ENCODE measurements at regions not wholly inside any gene's neighbourhood (a gene's known extent, or its start where the extent isn't known, plus 50 kb on each side); places are given as distances from the start of the nearest gene placed in this dataset.

DNA sequence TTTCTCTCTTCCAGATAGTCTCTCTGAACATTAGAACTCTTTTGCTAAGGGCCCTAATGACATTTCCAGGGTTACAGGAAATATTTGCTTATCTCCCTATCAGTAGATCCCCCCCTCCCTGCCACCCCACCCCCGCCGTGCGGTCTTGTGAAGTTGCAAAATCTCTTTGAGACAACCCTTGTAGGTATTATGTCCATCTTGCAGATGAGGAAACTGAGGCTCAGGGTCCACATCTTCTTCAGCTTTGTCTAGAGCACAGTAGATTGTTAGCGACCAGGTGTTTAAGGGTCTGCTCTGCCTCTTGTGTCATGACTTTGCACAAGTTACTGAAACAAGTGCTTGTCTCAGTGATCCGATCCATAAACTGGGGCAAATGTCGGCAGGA is 65.8 kb upstream of the GATA6 start:
- Histone ChIP-seq H3K4me1 (ENCODE audit: control insufficient read depth, extremely low read depth, insufficient read depth, low read length) (no peaks in the 10 kb centered on the region), H3K27ac (ENCODE audit: control insufficient read depth, insufficient read depth, low read length) (no peak overlapping the region), H3K4me2 (ENCODE audit: control insufficient read depth, extremely low read depth, insufficient read depth, low read depth, low read length) (no peak overlapping the region), H3K9me1 (ENCODE audit: control insufficient read depth, extremely low read depth, insufficient read depth, low read length) (no peaks in the 10 kb centered on the region), H4K20me1 (ENCODE audit: control insufficient read depth, extremely low read depth, insufficient read depth, low read length) (no peaks in the 10 kb centered on the region), H3K9me3 (ENCODE audit: control insufficient read depth, low read depth, low read length) (no peaks in the 10 kb centered on the region), H3K36me3 (ENCODE audit: control insufficient read depth in 2 of 2, extremely low read depth in 1 of 2, insufficient read depth in 2 of 2, low read length in 2 of 2) (no peaks in the 10 kb centered on the region), H3K79me2 (ENCODE audit: control insufficient read depth, insufficient read depth, low read length) (no peaks in the 10 kb centered on the region), H3K27me3 (ENCODE audit: control insufficient read depth, extremely low read depth, insufficient read depth, low read length) (no peaks in the 10 kb centered on the region), H2AFZ (ENCODE audit: control insufficient read depth, low read length) (no peak overlapping the region), H3K4me3 (ENCODE audit: control insufficient read depth in 2 of 3, extremely low read depth in 1 of 3, insufficient read depth in 2 of 3, low read depth in 1 of 3, low read length in 3 of 3) (no peak overlapping the region), H3K9ac (ENCODE audit: control insufficient read depth, extremely low read depth, insufficient read depth, low read length) (no peak overlapping the region)
- dilution Hi-C loops (cut with MboI; ENCODE audit: extremely low pct_ligation_motif_present, low sequenced_read_pairs) = no loop called here
- FAIRE-seq (no peak), DNase-seq (ENCODE audit: low read depth, low spot score) (no peak)
- TF ChIP-seq EZH2 (IDR thresholded peaks at IDR 0.05; ENCODE audit: low read length) = no peak

DNA sequence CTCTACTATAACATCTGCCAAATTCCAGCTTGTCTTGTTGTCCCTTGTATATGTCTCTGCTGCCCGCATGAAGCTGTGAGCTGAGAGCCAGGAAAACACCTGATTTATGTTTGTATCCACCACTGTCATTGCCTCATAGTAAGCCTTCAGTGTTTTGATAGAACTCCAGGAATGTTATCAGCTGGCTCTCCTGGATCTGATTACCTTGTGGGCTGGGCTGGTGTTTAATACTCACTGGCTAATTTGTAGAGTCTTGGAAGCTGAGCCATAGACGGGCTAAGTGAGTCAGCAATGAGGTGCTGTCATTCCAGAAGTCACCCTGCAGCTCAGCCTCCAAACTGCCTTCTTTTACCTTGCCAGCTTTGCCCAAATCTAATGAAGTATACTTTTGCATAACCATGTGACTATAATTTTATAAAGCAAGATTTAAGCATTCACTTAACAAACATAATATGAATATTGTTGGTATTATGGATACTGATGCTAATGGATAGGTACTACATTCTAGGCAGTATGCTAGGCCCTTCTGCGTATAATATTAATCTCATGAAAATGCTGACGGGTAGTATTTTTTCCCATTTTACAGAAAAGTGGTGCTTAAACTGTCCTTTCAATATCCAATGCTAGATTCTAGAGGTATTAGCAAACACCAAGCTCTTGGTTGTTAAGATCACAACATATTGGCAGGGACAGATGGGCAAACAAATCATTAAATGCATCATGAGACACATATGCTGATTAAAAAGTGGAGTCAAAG is 62.7 kb upstream of the GATA6 start:
- Histone ChIP-seq H3K79me2 (ENCODE audit: control insufficient read depth, insufficient read depth, low read length) (no peaks in the 10 kb centered on the region), H3K27me3 (ENCODE audit: control insufficient read depth, extremely low read depth, insufficient read depth, low read length) (no peaks in the 10 kb centered on the region), H3K9me1 (ENCODE audit: control insufficient read depth, extremely low read depth, insufficient read depth, low read length) (no peaks in the 10 kb centered on the region), H3K4me2 (ENCODE audit: control insufficient read depth, extremely low read depth, insufficient read depth, low read depth, low read length) (no peak overlapping the region), H3K9ac (ENCODE audit: control insufficient read depth, extremely low read depth, insufficient read depth, low read length) (no peak overlapping the region), H4K20me1 (ENCODE audit: control insufficient read depth, extremely low read depth, insufficient read depth, low read length) (no peaks in the 10 kb centered on the region), H2AFZ (ENCODE audit: control insufficient read depth, low read length) (no peak overlapping the region), H3K27ac (ENCODE audit: control insufficient read depth, insufficient read depth, low read length) (no peak overlapping the region), H3K36me3 (ENCODE audit: control insufficient read depth in 2 of 2, extremely low read depth in 1 of 2, insufficient read depth in 2 of 2, low read length in 2 of 2) (no peaks in the 10 kb centered on the region), H3K4me3 (ENCODE audit: control insufficient read depth in 2 of 3, extremely low read depth in 1 of 3, insufficient read depth in 2 of 3, low read depth in 1 of 3, low read length in 3 of 3) (no peak overlapping the region), H3K9me3 (ENCODE audit: control insufficient read depth, low read depth, low read length) (no peaks in the 10 kb centered on the region), H3K4me1 (ENCODE audit: control insufficient read depth, extremely low read depth, insufficient read depth, low read length) (no peaks in the 10 kb centered on the region)
- dilution Hi-C loops (cut with MboI; ENCODE audit: extremely low pct_ligation_motif_present, low sequenced_read_pairs) = no loop called here
- DNase-seq (ENCODE audit: low read depth, low spot score) (no peak), FAIRE-seq (no peak)
- TF ChIP-seq EZH2 (IDR thresholded peaks at IDR 0.05; ENCODE audit: low read length) = no peak
- TF ChIP-seq, protein P1, sequence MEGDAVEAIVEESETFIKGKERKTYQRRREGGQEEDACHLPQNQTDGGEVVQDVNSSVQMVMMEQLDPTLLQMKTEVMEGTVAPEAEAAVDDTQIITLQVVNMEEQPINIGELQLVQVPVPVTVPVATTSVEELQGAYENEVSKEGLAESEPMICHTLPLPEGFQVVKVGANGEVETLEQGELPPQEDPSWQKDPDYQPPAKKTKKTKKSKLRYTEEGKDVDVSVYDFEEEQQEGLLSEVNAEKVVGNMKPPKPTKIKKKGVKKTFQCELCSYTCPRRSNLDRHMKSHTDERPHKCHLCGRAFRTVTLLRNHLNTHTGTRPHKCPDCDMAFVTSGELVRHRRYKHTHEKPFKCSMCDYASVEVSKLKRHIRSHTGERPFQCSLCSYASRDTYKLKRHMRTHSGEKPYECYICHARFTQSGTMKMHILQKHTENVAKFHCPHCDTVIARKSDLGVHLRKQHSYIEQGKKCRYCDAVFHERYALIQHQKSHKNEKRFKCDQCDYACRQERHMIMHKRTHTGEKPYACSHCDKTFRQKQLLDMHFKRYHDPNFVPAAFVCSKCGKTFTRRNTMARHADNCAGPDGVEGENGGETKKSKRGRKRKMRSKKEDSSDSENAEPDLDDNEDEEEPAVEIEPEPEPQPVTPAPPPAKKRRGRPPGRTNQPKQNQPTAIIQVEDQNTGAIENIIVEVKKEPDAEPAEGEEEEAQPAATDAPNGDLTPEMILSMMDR (optimal IDR thresholded peaks at IDR 0.05 in 1 of 3, IDR thresholded peaks at IDR 0.05 in 1 of 3, conservative IDR thresholded peaks at IDR 0.05 in 1 of 3; ENCODE audit: extremely low read depth in 1 of 3, insufficient read depth in 2 of 3, low read length in 3 of 3) = no peak

- Histone ChIP-seq H3K79me2 (ENCODE audit: control insufficient read depth, insufficient read depth, low read length) (no peaks in the 10 kb centered on the region), H3K27ac (ENCODE audit: control insufficient read depth, insufficient read depth, low read length) (no peak overlapping the region), H3K36me3 (ENCODE audit: control insufficient read depth in 2 of 2, extremely low read depth in 1 of 2, insufficient read depth in 2 of 2, low read length in 2 of 2) (no peaks in the 10 kb centered on the region), H3K9ac (ENCODE audit: control insufficient read depth, extremely low read depth, insufficient read depth, low read length) (no peak overlapping the region), H4K20me1 (ENCODE audit: control insufficient read depth, extremely low read depth, insufficient read depth, low read length) (no peaks in the 10 kb centered on the region), H3K4me2 (ENCODE audit: control insufficient read depth, extremely low read depth, insufficient read depth, low read depth, low read length) (no peak overlapping the region), H3K4me1 (ENCODE audit: control insufficient read depth, extremely low read depth, insufficient read depth, low read length) (no peaks in the 10 kb centered on the region), H3K9me3 (ENCODE audit: control insufficient read depth, low read depth, low read length) (no peaks in the 10 kb centered on the region), H3K4me3 (ENCODE audit: control insufficient read depth in 2 of 3, extremely low read depth in 1 of 3, insufficient read depth in 2 of 3, low read depth in 1 of 3, low read length in 3 of 3) (no peak overlapping the region), H3K27me3 (ENCODE audit: control insufficient read depth, extremely low read depth, insufficient read depth, low read length) (no peaks in the 10 kb centered on the region), H3K9me1 (ENCODE audit: control insufficient read depth, extremely low read depth, insufficient read depth, low read length) (no peaks in the 10 kb centered on the region), H2AFZ (ENCODE audit: control insufficient read depth, low read length) (no peak overlapping the region)
- dilution Hi-C loops (cut with MboI; ENCODE audit: extremely low pct_ligation_motif_present, low sequenced_read_pairs) = no loop called here
- DNase-seq (ENCODE audit: low read depth, low spot score) (no peak), FAIRE-seq (no peak)
- no peak for TF ChIP-seq EZH2 (IDR thresholded peaks at IDR 0.05; ENCODE audit: low read length)
- TF ChIP-seq, protein P1 (optimal IDR thresholded peaks at IDR 0.05 in 1 of 3, IDR thresholded peaks at IDR 0.05 in 1 of 3, conservative IDR thresholded peaks at IDR 0.05 in 1 of 3; ENCODE audit: extremely low read depth in 1 of 3, insufficient read depth in 2 of 3, low read length in 3 of 3) = peak in 1 of 3 experiments; percentile 46
Observed at GRCh38 chr18:22108674-22109073, 60.7 kb upstream of the GATA6 start.

All from keratinocyte (primary cell).